Astrocyte (in vitro differentiated cells and primary cell): ENCODE measurements at regions not wholly inside any gene's neighbourhood (a gene's known extent, or its start where the extent isn't known, plus 50 kb on each side); places are given as distances from the start of the nearest gene placed in this dataset.

Experiments
- DNase-seq: peaks from one replicate; pipeline ENCODE4 v3.0.0-alpha.2; 2010; ENCODE audit warnings: low read depth
- FAIRE-seq: peaks from 2 replicates; lab custom pipeline; 2011; peaks lifted over from hg19 to GRCh38; lab: Jason Lieb, UNC
- H2AFZ ChIP-seq: 2 replicates; pipeline ENCODE4 v1.6.0; 2012; ENCODE audit warnings: low read depth, low read length, inconsistent platforms
- H3K27ac ChIP-seq: 2 replicates; pipeline ENCODE4 v1.5.1; 2011; ENCODE audit warnings: low read depth, low read length, inconsistent platforms
- H3K27me3 ChIP-seq: 2 replicates; pipeline ENCODE4 v1.6.0; 2011; ENCODE audit warnings: low read length, inconsistent platforms; ENCODE audit not compliant: insufficient read depth
- H3K36me3 ChIP-seq: 2 replicates; pipeline ENCODE4 v1.5.1; 2011; ENCODE audit warnings: low read length, inconsistent platforms; ENCODE audit not compliant: insufficient read depth
- H3K4me1 ChIP-seq: 2 replicates; pipeline ENCODE4 v1.5.1; 2011; ENCODE audit warnings: low read length, inconsistent platforms; ENCODE audit not compliant: insufficient read depth
- H3K4me2 ChIP-seq: 2 replicates; pipeline ENCODE4 v1.6.0; 2012; ENCODE audit warnings: low read length, inconsistent platforms
- H3K4me3 ChIP-seq: 2 replicates; pipeline ENCODE4 v1.5.1; 2011; ENCODE audit warnings: low read depth, mild to moderate bottlenecking, low read length, inconsistent platforms; ENCODE audit not compliant: insufficient read depth
- H3K79me2 ChIP-seq: 2 replicates; pipeline ENCODE4 v1.6.0; 2012; ENCODE audit warnings: mild to moderate bottlenecking, low read length, inconsistent platforms; ENCODE audit not compliant: insufficient read depth
- H3K9ac ChIP-seq: 2 replicates; pipeline ENCODE4 v1.6.0; 2012; ENCODE audit warnings: mild to moderate bottlenecking, low read length, inconsistent platforms
- H3K9me3 ChIP-seq: 2 replicates; pipeline ENCODE4 v1.5.1; 2012; ENCODE audit warnings: low read depth, mild to moderate bottlenecking, low read length, inconsistent platforms; ENCODE audit not compliant: insufficient read depth
- H4K20me1 ChIP-seq: 2 replicates; pipeline ENCODE4 v1.6.0; 2012; ENCODE audit warnings: low read length, inconsistent platforms; ENCODE audit not compliant: insufficient read depth
- H3K27ac Mint-ChIP-seq: one replicate; pipeline ENCODE4 v1.8.0; 2021; ENCODE audit warnings: mild to moderate bottlenecking, mixed read lengths; ENCODE audit not compliant: unreplicated experiment
- H3K27me3 Mint-ChIP-seq: one replicate; pipeline ENCODE4 v1.8.0; 2021; ENCODE audit warnings: low read depth, mixed read lengths; ENCODE audit not compliant: unreplicated experiment
- H3K36me3 Mint-ChIP-seq: one replicate; pipeline ENCODE4 v1.8.0; 2021; ENCODE audit warnings: low read depth, mixed read lengths; ENCODE audit not compliant: unreplicated experiment
- H3K4me1 Mint-ChIP-seq: one replicate; pipeline ENCODE4 v1.8.0; 2021; ENCODE audit warnings: low read depth, mixed read lengths; ENCODE audit not compliant: unreplicated experiment
- H3K4me3 Mint-ChIP-seq: one replicate; pipeline ENCODE4 v1.8.0; 2021; ENCODE audit warnings: mild to moderate bottlenecking, moderate library complexity, mixed read lengths; ENCODE audit not compliant: unreplicated experiment
- H3K9me3 Mint-ChIP-seq: one replicate; pipeline ENCODE4 v1.8.0; 2021; ENCODE audit warnings: mild to moderate bottlenecking, mixed read lengths; ENCODE audit not compliant: unreplicated experiment
- EZH2 ChIP-seq: IDR thresholded peaks from 2 replicates; pipeline ENCODE4 v1.6.1; 2012; ENCODE audit warnings: mild to moderate bottlenecking, low read length, inconsistent platforms; ENCODE audit not compliant: insufficient read depth
- TF ChIP-seq, protein P1 (sequence below): IDR thresholded peaks from 2 replicates; pipeline ENCODE4 v1.5.1; 2011; ENCODE audit warnings: low read depth, mild to moderate bottlenecking, inconsistent platforms, low read length, moderate library complexity; ENCODE audit not compliant: insufficient read depth

DNA sequence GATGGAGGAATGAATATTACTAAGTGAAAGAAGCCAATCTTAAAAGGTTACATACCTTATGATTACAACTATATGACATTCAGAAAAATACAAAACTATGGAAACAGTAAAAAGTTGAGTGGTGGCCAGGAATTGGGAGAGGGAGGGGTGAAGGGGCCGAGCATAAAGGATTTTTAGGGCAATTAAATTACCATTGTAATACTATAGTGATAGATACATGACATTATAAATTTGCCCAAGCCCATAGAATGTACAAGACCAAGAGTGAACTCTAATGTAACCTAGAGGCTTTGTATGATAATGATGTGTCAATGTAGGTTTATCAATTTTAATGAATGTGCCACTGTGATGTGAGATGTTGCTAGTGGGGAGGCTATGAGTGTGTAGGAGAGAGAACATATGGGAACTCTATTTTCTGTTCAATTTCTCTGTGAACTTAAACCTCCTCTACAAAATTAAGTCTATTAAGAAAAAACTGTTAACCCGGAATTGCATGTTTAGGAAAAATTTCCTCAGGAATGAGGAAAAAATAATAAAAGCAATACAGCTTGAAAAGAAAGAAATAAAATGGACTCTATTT lies 541.9 kb upstream of the UBE2E2 start:
- Histone ChIP-seq H3K9me3 (no peaks in the 10 kb centered on the region), H2AFZ (no peak overlapping the region), H3K4me1 (no peaks in the 10 kb centered on the region), H3K4me2 (no peak overlapping the region), H4K20me1 (no peaks in the 10 kb centered on the region), H3K4me3 (no peak overlapping the region), H3K27me3 (no peaks in the 10 kb centered on the region), H3K36me3 (no peaks in the 10 kb centered on the region), H3K27ac (no peak overlapping the region), H3K9ac (no peak overlapping the region), H3K79me2 (no peaks in the 10 kb centered on the region)
- H3K4me3 Mint-ChIP-seq = no peak overlapping the region
- FAIRE-seq (no peak), DNase-seq (no peak)
- TF ChIP-seq EZH2 = no peak
- TF ChIP-seq, protein P1, sequence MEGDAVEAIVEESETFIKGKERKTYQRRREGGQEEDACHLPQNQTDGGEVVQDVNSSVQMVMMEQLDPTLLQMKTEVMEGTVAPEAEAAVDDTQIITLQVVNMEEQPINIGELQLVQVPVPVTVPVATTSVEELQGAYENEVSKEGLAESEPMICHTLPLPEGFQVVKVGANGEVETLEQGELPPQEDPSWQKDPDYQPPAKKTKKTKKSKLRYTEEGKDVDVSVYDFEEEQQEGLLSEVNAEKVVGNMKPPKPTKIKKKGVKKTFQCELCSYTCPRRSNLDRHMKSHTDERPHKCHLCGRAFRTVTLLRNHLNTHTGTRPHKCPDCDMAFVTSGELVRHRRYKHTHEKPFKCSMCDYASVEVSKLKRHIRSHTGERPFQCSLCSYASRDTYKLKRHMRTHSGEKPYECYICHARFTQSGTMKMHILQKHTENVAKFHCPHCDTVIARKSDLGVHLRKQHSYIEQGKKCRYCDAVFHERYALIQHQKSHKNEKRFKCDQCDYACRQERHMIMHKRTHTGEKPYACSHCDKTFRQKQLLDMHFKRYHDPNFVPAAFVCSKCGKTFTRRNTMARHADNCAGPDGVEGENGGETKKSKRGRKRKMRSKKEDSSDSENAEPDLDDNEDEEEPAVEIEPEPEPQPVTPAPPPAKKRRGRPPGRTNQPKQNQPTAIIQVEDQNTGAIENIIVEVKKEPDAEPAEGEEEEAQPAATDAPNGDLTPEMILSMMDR = no peak
- H3K27me3 Mint-ChIP-seq = no peaks in the 10 kb centered on the region
- H3K36me3 Mint-ChIP-seq = no peaks in the 10 kb centered on the region
- no peaks in the 10 kb centered on the region for H3K4me1 Mint-ChIP-seq
- H3K27ac Mint-ChIP-seq = no peak overlapping the region
- H3K9me3 Mint-ChIP-seq = no peaks in the 10 kb centered on the region

DNA sequence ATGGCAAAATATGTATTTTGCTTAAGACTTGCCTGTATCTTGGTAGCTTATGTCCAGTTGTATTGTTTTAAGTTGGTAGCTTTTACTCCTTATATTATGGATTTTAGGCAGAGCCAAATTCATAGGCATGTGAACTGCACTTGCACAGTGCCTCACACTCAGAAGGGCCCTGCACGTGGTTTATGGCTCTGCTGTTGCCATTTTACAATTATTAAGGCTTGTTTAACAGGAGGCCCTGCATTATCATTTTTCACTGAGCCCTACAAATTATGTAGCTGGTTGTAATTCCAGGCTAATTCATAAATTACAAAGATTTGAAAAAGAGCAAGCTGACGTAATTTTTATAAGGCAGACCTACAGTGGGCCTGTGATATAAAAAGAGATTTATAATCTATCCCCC lies 537.6 kb upstream of the UBE2E2 start:
- H3K36me3 Mint-ChIP-seq = no peaks in the 10 kb centered on the region
- no peak for FAIRE-seq
- no peak for DNase-seq
- H3K36me3 ChIP-seq = no peaks in the 10 kb centered on the region
- H3K9me3 ChIP-seq = no peaks in the 10 kb centered on the region
- no peaks in the 10 kb centered on the region for H3K79me2 ChIP-seq
- no peak overlapping the region for H3K4me3 ChIP-seq
- H2AFZ ChIP-seq = no peak overlapping the region
- H3K27ac ChIP-seq = no peak overlapping the region
- no peaks in the 10 kb centered on the region for H3K9me3 Mint-ChIP-seq
- H3K4me1 Mint-ChIP-seq = no peaks in the 10 kb centered on the region
- no peak overlapping the region for H3K27ac Mint-ChIP-seq
- no peak for TF ChIP-seq EZH2
- TF ChIP-seq, protein P1 = no peak
- H3K27me3 Mint-ChIP-seq = peaks cover 2% of the 10 kb centered on the region
- no peaks in the 10 kb centered on the region for H3K4me1 ChIP-seq
- H3K9ac ChIP-seq = no peak overlapping the region
- no peak overlapping the region for H3K4me3 Mint-ChIP-seq
- H3K27me3 ChIP-seq = no peaks in the 10 kb centered on the region
- H4K20me1 ChIP-seq = no peaks in the 10 kb centered on the region
- H3K4me2 ChIP-seq = no peak overlapping the region

DNA sequence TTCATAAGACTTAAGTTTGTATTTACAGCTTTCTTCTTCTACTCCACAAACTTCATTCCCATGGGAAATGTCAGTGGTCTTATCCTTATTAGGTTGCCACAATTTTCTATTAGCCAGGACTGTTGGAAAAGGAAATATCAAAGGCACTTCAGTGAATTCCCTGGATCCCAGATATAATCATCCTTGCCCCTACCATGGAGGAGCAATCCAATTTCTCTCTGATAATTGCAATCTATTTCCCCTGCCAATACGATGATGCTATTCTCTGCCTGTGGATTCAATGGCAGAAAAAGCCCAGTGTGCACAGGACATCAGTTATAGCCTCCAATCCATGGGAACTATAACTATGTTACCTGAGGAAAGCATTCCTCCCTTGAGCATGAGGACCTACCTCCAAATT lies 536.4 kb upstream of the UBE2E2 start:
- Histone ChIP-seq H3K27ac (no peak overlapping the region), H3K36me3 (no peaks in the 10 kb centered on the region), H3K27me3 (no peaks in the 10 kb centered on the region), H3K4me2 (no peak overlapping the region), H3K4me3 (no peak overlapping the region), H4K20me1 (no peaks in the 10 kb centered on the region), H3K9ac (no peak overlapping the region), H3K9me3 (no peaks in the 10 kb centered on the region), H3K79me2 (no peaks in the 10 kb centered on the region), H3K4me1 (no peaks in the 10 kb centered on the region), H2AFZ (no peak overlapping the region)
- no peaks in the 10 kb centered on the region for H3K4me1 Mint-ChIP-seq
- TF ChIP-seq, protein P1 = no peak
- no peak for TF ChIP-seq EZH2
- no peaks in the 10 kb centered on the region for H3K9me3 Mint-ChIP-seq
- H3K36me3 Mint-ChIP-seq = no peaks in the 10 kb centered on the region
- DNase-seq (no peak), FAIRE-seq (no peak)
- H3K27me3 Mint-ChIP-seq = peaks cover 2% of the 10 kb centered on the region
- H3K27ac Mint-ChIP-seq = no peak overlapping the region
- no peak overlapping the region for H3K4me3 Mint-ChIP-seq
